ENCODE measurements at regions not wholly inside any gene's neighbourhood (a gene's known extent, or its start where the extent isn't known, plus 50 kb on each side); places are given as distances from the start of the nearest gene placed in this dataset.
"Not testable (repeated sequence)": the region's sequence is repeated elsewhere in the genome, so short reads cannot be mapped to it uniquely, and the experiment has no call there.

DNA sequence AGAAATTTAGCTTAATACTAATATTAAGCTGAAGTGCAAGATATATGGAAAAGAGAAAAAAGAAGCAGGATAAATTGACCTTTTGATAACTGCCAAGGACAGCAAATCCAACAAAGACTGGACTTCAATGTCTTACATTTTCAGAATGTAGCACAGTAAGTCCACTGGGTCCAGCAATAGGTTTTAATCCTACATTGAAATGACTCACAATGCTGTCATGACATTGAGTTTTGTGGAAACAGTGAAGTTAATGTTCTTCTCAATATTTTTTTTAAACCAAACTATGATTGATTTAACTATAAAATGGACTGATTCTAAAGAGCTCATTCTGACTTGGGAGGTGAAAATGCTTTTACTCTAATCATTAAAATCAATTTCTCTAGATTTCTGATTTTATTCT, 166.6 kb upstream of the ZNF717 start:
- no peaks in the 10 kb centered on the region for H3K9me3 Mint-ChIP-seq
- no peaks in the 10 kb centered on the region for H4K20me1 ChIP-seq (ENCODE audit: low read depth)
- no peak overlapping the region for H3K27ac ChIP-seq
- H3K36me3 Mint-ChIP-seq = no peaks in the 10 kb centered on the region
- no peaks in the 10 kb centered on the region for H3K27me3 ChIP-seq
- no peaks in the 10 kb centered on the region for H3K4me1 ChIP-seq
- DNase-seq (ENCODE audit: low spot score) = no peak
- no peak overlapping the region for H3K9ac ChIP-seq
- no peaks in the 10 kb centered on the region for H3K36me3 ChIP-seq
- no peak overlapping the region for H3K27ac Mint-ChIP-seq
- no peak overlapping the region for H3K4me3 ChIP-seq
- no peaks in the 10 kb centered on the region for H3F3A ChIP-seq (ENCODE audit: low read depth)
- no peaks in the 10 kb centered on the region for H3K9me3 ChIP-seq (ENCODE audit: low read depth)
- H3K79me2 ChIP-seq (ENCODE audit: low read depth) = no peaks in the 10 kb centered on the region
- H3K4me2 ChIP-seq = no peak overlapping the region
- H2AFZ ChIP-seq (replicated peaks) = no peak overlapping the region
- TF ChIP-seq, protein P1, sequence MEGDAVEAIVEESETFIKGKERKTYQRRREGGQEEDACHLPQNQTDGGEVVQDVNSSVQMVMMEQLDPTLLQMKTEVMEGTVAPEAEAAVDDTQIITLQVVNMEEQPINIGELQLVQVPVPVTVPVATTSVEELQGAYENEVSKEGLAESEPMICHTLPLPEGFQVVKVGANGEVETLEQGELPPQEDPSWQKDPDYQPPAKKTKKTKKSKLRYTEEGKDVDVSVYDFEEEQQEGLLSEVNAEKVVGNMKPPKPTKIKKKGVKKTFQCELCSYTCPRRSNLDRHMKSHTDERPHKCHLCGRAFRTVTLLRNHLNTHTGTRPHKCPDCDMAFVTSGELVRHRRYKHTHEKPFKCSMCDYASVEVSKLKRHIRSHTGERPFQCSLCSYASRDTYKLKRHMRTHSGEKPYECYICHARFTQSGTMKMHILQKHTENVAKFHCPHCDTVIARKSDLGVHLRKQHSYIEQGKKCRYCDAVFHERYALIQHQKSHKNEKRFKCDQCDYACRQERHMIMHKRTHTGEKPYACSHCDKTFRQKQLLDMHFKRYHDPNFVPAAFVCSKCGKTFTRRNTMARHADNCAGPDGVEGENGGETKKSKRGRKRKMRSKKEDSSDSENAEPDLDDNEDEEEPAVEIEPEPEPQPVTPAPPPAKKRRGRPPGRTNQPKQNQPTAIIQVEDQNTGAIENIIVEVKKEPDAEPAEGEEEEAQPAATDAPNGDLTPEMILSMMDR (IDR thresholded peaks at IDR 0.05) = no peak
- TF ChIP-seq EZH2phosphoT487 (IDR thresholded peaks at IDR 0.05) (no peak), EZH2 (IDR thresholded peaks at IDR 0.05) (no peak)
- no peaks in the 10 kb centered on the region for H3K27me3 Mint-ChIP-seq (ENCODE audit: insufficient read depth, low read depth)
- no peak overlapping the region for H3K4me3 Mint-ChIP-seq
- H3K4me1 Mint-ChIP-seq = no peaks in the 10 kb centered on the region

DNA sequence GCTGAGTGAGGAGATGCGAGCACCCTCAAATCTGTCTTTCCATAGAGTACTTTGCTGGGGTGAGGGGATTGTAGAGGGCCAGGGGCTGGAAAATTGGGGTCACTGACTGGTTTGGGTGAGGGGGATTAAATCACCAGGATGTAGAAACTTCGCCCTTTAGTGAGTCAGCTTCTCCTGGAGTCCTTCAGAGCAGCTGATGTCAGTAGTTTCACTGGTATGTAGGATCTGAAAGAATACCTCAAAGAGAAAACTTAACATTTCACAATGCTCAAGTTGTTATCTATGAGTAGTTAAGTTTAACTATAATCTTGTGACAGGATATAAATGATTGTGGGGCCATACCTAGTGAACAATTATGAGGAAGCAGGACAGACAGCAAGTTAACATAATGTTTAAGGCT, 174.7 kb upstream of the ZNF717 start:
- not testable (repeated sequence) for H3K4me3 ChIP-seq; H3K36me3 Mint-ChIP-seq; DNase-seq (ENCODE audit: low spot score); H3K9me3 ChIP-seq (ENCODE audit: low read depth); H3K9ac ChIP-seq; H3K4me1 Mint-ChIP-seq; H3K36me3 ChIP-seq; H3K4me1 ChIP-seq; H3K27ac Mint-ChIP-seq; H2AFZ ChIP-seq (replicated peaks); H3K4me2 ChIP-seq; H3K79me2 ChIP-seq (ENCODE audit: low read depth); H3K27ac ChIP-seq; H3K27me3 ChIP-seq; H4K20me1 ChIP-seq (ENCODE audit: low read depth); H3K4me3 Mint-ChIP-seq; H3F3A ChIP-seq (ENCODE audit: low read depth); H3K27me3 Mint-ChIP-seq (ENCODE audit: insufficient read depth, low read depth)
- H3K9me3 Mint-ChIP-seq = peaks cover 12% of the 10 kb centered on the region

DNA sequence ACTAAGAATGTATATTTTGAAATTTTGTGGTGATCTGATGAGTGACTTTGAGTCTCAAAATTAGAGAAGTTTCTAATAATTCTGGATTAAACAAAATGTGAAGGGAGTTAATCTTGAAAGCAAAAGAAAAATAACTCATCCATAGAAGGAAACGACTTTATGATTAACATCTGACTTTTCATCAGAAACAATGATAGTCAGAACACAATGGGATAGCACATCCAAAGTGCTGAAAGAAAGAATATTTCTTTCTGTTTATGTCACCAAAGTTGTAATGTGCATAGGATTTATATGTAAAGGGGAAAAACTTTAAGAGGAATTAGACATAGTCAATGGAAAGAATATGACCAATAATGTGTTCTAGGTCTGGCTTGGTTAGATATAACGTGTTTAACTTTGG, 176.7 kb upstream of the ZNF717 start:
- not testable (repeated sequence) for H3K27ac ChIP-seq; H3K36me3 ChIP-seq; DNase-seq (ENCODE audit: low spot score); H2AFZ ChIP-seq (replicated peaks); H3K79me2 ChIP-seq (ENCODE audit: low read depth); H3K4me3 ChIP-seq; H3K27ac Mint-ChIP-seq; H3K36me3 Mint-ChIP-seq; H3K4me1 Mint-ChIP-seq; H3K27me3 ChIP-seq; H3K27me3 Mint-ChIP-seq (ENCODE audit: insufficient read depth, low read depth); H3K4me2 ChIP-seq; H3K9ac ChIP-seq; H3K9me3 ChIP-seq (ENCODE audit: low read depth); H4K20me1 ChIP-seq (ENCODE audit: low read depth); H3F3A ChIP-seq (ENCODE audit: low read depth); H3K4me1 ChIP-seq; H3K4me3 Mint-ChIP-seq
- H3K9me3 Mint-ChIP-seq = peaks cover 12% of the 10 kb centered on the region

- no peak for TF ChIP-seq EZH2phosphoT487 (IDR thresholded peaks at IDR 0.05)
- no peak for TF ChIP-seq EZH2 (IDR thresholded peaks at IDR 0.05)
- TF ChIP-seq, protein P1 (IDR thresholded peaks at IDR 0.05) = no peak
- H3K4me3 Mint-ChIP-seq = no peak overlapping the region
- Histone ChIP-seq H3K36me3 (no peaks in the 10 kb centered on the region), H3K9ac (no peak overlapping the region), H3K79me2 (ENCODE audit: low read depth) (no peaks in the 10 kb centered on the region), H3K27me3 (no peaks in the 10 kb centered on the region), H3K27ac (no peak overlapping the region), H3F3A (ENCODE audit: low read depth) (no peaks in the 10 kb centered on the region), H3K9me3 (ENCODE audit: low read depth) (peaks cover under 1% of the 10 kb centered on the region), H3K4me3 (no peak overlapping the region), H4K20me1 (ENCODE audit: low read depth) (no peaks in the 10 kb centered on the region), H3K4me1 (no peaks in the 10 kb centered on the region), H3K4me2 (no peak overlapping the region), H2AFZ (replicated peaks) (no peak overlapping the region)
- H3K4me1 Mint-ChIP-seq = no peaks in the 10 kb centered on the region
- no peaks in the 10 kb centered on the region for H3K27me3 Mint-ChIP-seq (ENCODE audit: insufficient read depth, low read depth)
- H3K36me3 Mint-ChIP-seq = no peaks in the 10 kb centered on the region
- DNase-seq (ENCODE audit: low spot score) = no peak
- peaks cover 7% of the 10 kb centered on the region for H3K9me3 Mint-ChIP-seq
- no peak overlapping the region for H3K27ac Mint-ChIP-seq
Measured at GRCh38 chr3:75967071-75967470, 181.7 kb upstream of the ZNF717 start.
